ENCODE measurements at regions not wholly inside any gene's neighbourhood (a gene's known extent, or its start where the extent isn't known, plus 50 kb on each side); places are given as distances from the start of the nearest gene placed in this dataset.

GRCh38 chr5:143730112-143730801 lies 81.7 kb upstream of the HMHB1 start:
- no peak for DNase-seq (ENCODE audit: low spot score)

GRCh38 chr5:143729334-143729946 lies 82.5 kb upstream of the HMHB1 start:
- DNase-seq (ENCODE audit: low spot score), result no peak

GRCh38 chr5:143723159-143723558 lies 88.8 kb upstream of the HMHB1 start:
- no peak for DNase-seq (ENCODE audit: low spot score)

- DNase-seq (ENCODE audit: low spot score), result no peak
These were observed 90.0 kb upstream of the HMHB1 start for GRCh38 chr5:143721925-143722324.

GRCh38 chr5:143720689-143721088 lies 91.3 kb upstream of the HMHB1 start:
- DNase-seq (ENCODE audit: low spot score), result no peak

GRCh38 chr5:143717400-143717799 lies 94.6 kb upstream of the HMHB1 start:
- no peak for DNase-seq (ENCODE audit: low spot score)

- DNase-seq (ENCODE audit: low spot score), result no peak
These were observed 95.1 kb upstream of the HMHB1 start for GRCh38 chr5:143716881-143717280.

- DNase-seq (ENCODE audit: low spot score), result no peak
These were observed 96.3 kb upstream of the HMHB1 start for GRCh38 chr5:143715616-143716015.

GRCh38 chr5:143714629-143715028 lies 97.3 kb upstream of the HMHB1 start:
- DNase-seq (ENCODE audit: low spot score), result no peak

- no peak for DNase-seq (ENCODE audit: low spot score)
These were observed 98.6 kb upstream of the HMHB1 start for GRCh38 chr5:143713047-143714003.

GRCh38 chr5:143708672-143709071 lies 103.3 kb upstream of the HMHB1 start:
- no peak for DNase-seq (ENCODE audit: low spot score)

- DNase-seq (ENCODE audit: low spot score), result no peak
These were observed 104.2 kb upstream of the HMHB1 start for GRCh38 chr5:143707806-143708205.

GRCh38 chr5:143705381-143705780 lies 106.6 kb upstream of the HMHB1 start:
- no peak for DNase-seq (ENCODE audit: low spot score)

GRCh38 chr5:143703659-143704058 lies 108.3 kb upstream of the HMHB1 start:
- no peak for DNase-seq (ENCODE audit: low spot score)

- DNase-seq (ENCODE audit: low spot score), result no peak
These were observed 110.5 kb upstream of the HMHB1 start for GRCh38 chr5:143701493-143701892.

GRCh38 chr5:143700994-143701393 lies 111.0 kb upstream of the HMHB1 start:
- no peak for DNase-seq (ENCODE audit: low spot score)

- DNase-seq (ENCODE audit: low spot score), result no peak
These were observed 112.8 kb upstream of the HMHB1 start for GRCh38 chr5:143699121-143699520.

- no peak for DNase-seq (ENCODE audit: low spot score)
These were observed 113.4 kb upstream of the HMHB1 start for GRCh38 chr5:143698574-143698973.

GRCh38 chr5:143696921-143697320 lies 115.0 kb upstream of the HMHB1 start:
- no peak for DNase-seq (ENCODE audit: low spot score)

GRCh38 chr5:143695941-143696340 lies 116.0 kb upstream of the HMHB1 start:
- DNase-seq (ENCODE audit: low spot score), result no peak

- no peak for DNase-seq (ENCODE audit: low spot score)
These were observed 116.6 kb upstream of the HMHB1 start for GRCh38 chr5:143695244-143695864.

- DNase-seq (ENCODE audit: low spot score), result no peak
These were observed 117.6 kb upstream of the HMHB1 start for GRCh38 chr5:143694357-143694756.
